T-cell (primary cell): ENCODE measurements at regions not wholly inside any gene's neighbourhood (a gene's known extent, or its start where the extent isn't known, plus 50 kb on each side); places are given as distances from the start of the nearest gene placed in this dataset.

ENCODE experiments used
- ATAC-seq, 4 experiments: fragments of 200-7000 bp in 3 of 4; fragments of 150-1000 bp in 1 of 4; cut with Tn5 transposase; replicated peaks in 1 of 4; 1 replicate in 3 of 4; 2 replicates in 1 of 4; pipeline ENCODE4 v1.10.0; 2021; ENCODE audit warnings: moderate library complexity in 3 of 4, mild to moderate bottlenecking in 2 of 4, moderate number of reproducible peaks in 1 of 4
- CTCF ChIA-PET, 2 donors: fragments of 300-600 bp; sonication (Branson Sonifier 250); formaldehyde crosslinking; loops; one replicate each; lab custom pipeline; 2022; ENCODE audit warnings: antibody characterized with exemption in 2 of 2; lab: Charles Lee
- POLR2A ChIA-PET, 2 donors: fragments of 300-600 bp; sonication (Branson Sonifier 250); formaldehyde crosslinking; loops; one replicate each; lab custom pipeline; 2022; ENCODE audit warnings: antibody characterized with exemption in 2 of 2; lab: Charles Lee
- DNase-seq, 35 experiments: peaks; one replicate each; pipeline versions ENCODE4 v3.0.0 to v3.0.0-alpha.2; 2013 to 2023
- H3K27ac ChIP-seq: one replicate; pipeline ENCODE4 v1.5.1; 2013; ENCODE audit warnings: low read length
- H3K27me3 ChIP-seq, 2 experiments: replicated peaks in 1 of 2; 1 replicate in 1 of 2; 2 replicates in 1 of 2; pipeline versions ENCODE4 v1.6.1 to v1.7.0; 2013; ENCODE audit warnings: low read length in 1 of 2, mixed read lengths in 1 of 2; ENCODE audit not compliant: control insufficient read depth in 2 of 2, insufficient read depth in 2 of 2; ENCODE audit errors: extremely low read depth in 1 of 2
- H3K36me3 ChIP-seq, 2 donors: 1 replicate in 1 of 2; 2 replicates in 1 of 2; pipeline versions ENCODE4 v1.6.1 to v1.7.0; 2013; ENCODE audit warnings: low read length in 1 of 2; ENCODE audit not compliant: control insufficient read depth in 2 of 2, insufficient read depth in 1 of 2; ENCODE audit errors: extremely low read depth in 1 of 2
- H3K4me1 ChIP-seq, 2 experiments: 1 replicate in 1 of 2; 2 replicates in 1 of 2; pipeline versions ENCODE4 v1.6.1 to v1.7.0; 2013; ENCODE audit warnings: low read length in 2 of 2, mixed read lengths in 1 of 2; ENCODE audit not compliant: insufficient read depth in 2 of 2, control insufficient read depth in 1 of 2; ENCODE audit errors: extremely low read depth in 1 of 2
- H3K4me3 ChIP-seq, 2 donors: 1 replicate in 1 of 2; 2 replicates in 1 of 2; pipeline versions ENCODE4 v1.5.1 to v1.7.0; 2013; ENCODE audit warnings: mild to moderate bottlenecking in 2 of 2, low read length in 1 of 2, moderate library complexity in 1 of 2; ENCODE audit not compliant: control insufficient read depth in 1 of 2; ENCODE audit errors: extremely low read depth in 1 of 2
- H3K9me3 ChIP-seq: 2 replicates; pipeline ENCODE4 v1.7.0; 2013
- H3K27ac Mint-ChIP-seq, 2 donors: one replicate each; pipeline ENCODE4 v1.8.0; 2020 to 2021; ENCODE audit warnings: mild to moderate bottlenecking in 2 of 2, mixed read lengths in 2 of 2
- H3K27me3 Mint-ChIP-seq, 2 donors: one replicate each; pipeline ENCODE4 v1.8.0; 2021 to 2022; ENCODE audit warnings: mixed read lengths in 2 of 2
- H3K36me3 Mint-ChIP-seq: one replicate; pipeline ENCODE4 v1.8.0; 2021; ENCODE audit warnings: mixed read lengths
- H3K4me1 Mint-ChIP-seq, 3 donors: one replicate each; pipeline ENCODE4 v1.8.0; 2020 to 2022; ENCODE audit warnings: mixed read lengths in 3 of 3, mild to moderate bottlenecking in 1 of 3
- H3K4me3 Mint-ChIP-seq, 3 donors: one replicate each; pipeline ENCODE4 v1.8.0; 2020 to 2022; ENCODE audit warnings: mild to moderate bottlenecking in 3 of 3, mixed read lengths in 3 of 3, moderate library complexity in 3 of 3
- H3K9me3 Mint-ChIP-seq, 3 donors: one replicate each; pipeline ENCODE4 v1.8.0; 2020 to 2022; ENCODE audit warnings: mixed read lengths in 3 of 3
- WGBS: methylation state at CpG from one replicate; pipeline ENCODE4 v1.1.5; 2013; ENCODE audit warnings: missing lambda C conversion rate; ENCODE audit not compliant: insufficient coverage; 5-methylcytosine and 5-hydroxymethylcytosine counted together

DNA sequence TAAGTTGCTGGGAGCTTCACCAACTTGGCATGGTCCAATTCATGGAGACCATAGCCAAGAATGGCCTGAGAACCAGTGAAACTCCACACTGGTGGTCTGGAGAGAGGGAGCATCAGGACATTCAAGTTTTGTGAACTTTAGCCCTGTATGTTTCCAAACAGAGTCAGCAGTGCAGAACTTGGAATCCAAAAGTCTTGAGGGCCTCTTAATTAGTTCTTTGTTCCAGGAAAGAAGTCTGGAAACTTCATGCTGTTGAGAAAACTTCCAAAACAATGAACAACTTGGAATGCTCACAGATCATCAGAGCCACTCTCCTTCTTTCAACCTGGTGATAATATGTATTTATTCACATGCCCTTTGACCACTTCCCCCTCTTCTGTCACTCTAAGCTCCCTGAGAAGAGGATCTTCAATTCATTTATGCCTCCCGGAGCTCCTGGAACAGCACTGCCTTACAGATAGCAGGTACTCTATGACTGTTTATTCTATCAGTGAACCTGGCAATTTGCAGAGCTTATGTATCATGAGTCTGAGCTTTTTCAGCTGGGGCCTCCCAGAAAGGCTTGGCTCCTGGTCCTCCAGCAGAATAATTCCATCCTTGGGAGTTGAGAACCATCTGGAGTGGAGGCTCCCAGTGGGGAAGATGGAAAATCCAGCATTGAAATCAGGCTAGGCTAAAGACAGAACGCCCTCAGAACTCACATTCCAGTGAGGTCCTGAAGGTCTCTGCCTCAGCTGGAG is 191.4 kb downstream of the KTN1 start:
- 83% methylated on average over 2 of the region's 2 CpGs for WGBS
- H3K9me3 Mint-ChIP-seq = peaks cover 3 to 6% (median 6%) of the 10 kb centered on the region in 3 donors
- H3K4me3 Mint-ChIP-seq = no peak overlapping the region
- H3K27me3 ChIP-seq = no peaks in the 10 kb centered on the region
- H3K36me3 ChIP-seq = no peaks in the 10 kb centered on the region
- no peak overlapping the region for H3K4me3 ChIP-seq
- POLR2A ChIA-PET = no interaction called here
- DNase-seq = no peak
- no peak overlapping the region for H3K27ac ChIP-seq
- no peaks in the 10 kb centered on the region for H3K4me1 Mint-ChIP-seq
- peaks cover 4 to 8% of the 10 kb centered on the region in 2 donors for H3K27me3 Mint-ChIP-seq
- no peak for ATAC-seq
- H3K36me3 Mint-ChIP-seq = peaks cover 6% of the 10 kb centered on the region
- CTCF ChIA-PET = interaction anchor here in 1 of 2 donors (0.6 kb wide), 1 partner anchor 575 kb away, joined by 3 read pairs; no protein-coding TSS in a partner anchor
- H3K4me1 ChIP-seq = no peaks in the 10 kb centered on the region
- no peak overlapping the region for H3K27ac Mint-ChIP-seq
- H3K9me3 ChIP-seq = no peaks in the 10 kb centered on the region

DNA sequence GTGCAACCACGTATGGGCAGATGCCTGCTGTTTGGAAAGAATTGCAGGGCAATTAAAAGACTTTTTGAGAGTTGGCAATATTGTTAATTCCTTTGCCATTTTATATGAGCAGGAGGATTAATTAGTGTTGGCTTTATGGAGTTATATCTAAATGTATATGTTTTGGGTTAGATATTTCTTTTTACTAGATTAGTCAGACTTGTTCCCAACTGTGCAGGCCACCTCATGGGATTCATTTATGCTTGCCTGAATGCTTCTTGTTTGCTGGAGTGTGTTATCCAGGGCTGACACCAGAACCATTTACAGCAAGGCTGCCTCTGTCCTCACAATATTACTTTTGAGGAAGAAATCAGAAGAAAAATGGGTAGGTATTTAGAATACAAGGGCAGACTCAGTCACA is 192.5 kb downstream of the KTN1 start:
- no peaks in the 10 kb centered on the region for H3K36me3 ChIP-seq
- ATAC-seq = no peak
- DNase-seq = no peak
- H3K9me3 Mint-ChIP-seq = peaks cover 3 to 6% (median 6%) of the 10 kb centered on the region in 3 donors
- no peak overlapping the region for H3K4me3 Mint-ChIP-seq
- no peaks in the 10 kb centered on the region for H3K9me3 ChIP-seq
- POLR2A ChIA-PET = no interaction called here
- H3K27me3 Mint-ChIP-seq = peaks cover 4 to 8% of the 10 kb centered on the region in 2 donors
- H3K36me3 Mint-ChIP-seq = peaks cover 6% of the 10 kb centered on the region
- WGBS = 83% methylated on average over 1 of the region's 1 CpG
- H3K4me1 ChIP-seq = no peaks in the 10 kb centered on the region
- no peak overlapping the region for H3K4me3 ChIP-seq
- H3K27me3 ChIP-seq = no peaks in the 10 kb centered on the region
- no peaks in the 10 kb centered on the region for H3K4me1 Mint-ChIP-seq
- H3K27ac Mint-ChIP-seq = no peak overlapping the region
- CTCF ChIA-PET = no interaction called here
- no peak overlapping the region for H3K27ac ChIP-seq

GRCh38 chr14:55773312-55773711 is 193.3 kb downstream of the KTN1 start:
- ChIA-PET CTCF (interaction anchor here in 1 of 2 donors (0.7 kb wide), 1 partner anchor 41 kb away, joined by 3 read pairs; no protein-coding TSS in a partner anchor), POLR2A (no interaction called here)
- Histone ChIP-seq H3K27ac (no peak overlapping the region), H3K4me1 (no peaks in the 10 kb centered on the region), H3K9me3 (no peaks in the 10 kb centered on the region), H3K27me3 (no peaks in the 10 kb centered on the region), H3K4me3 (no peak overlapping the region), H3K36me3 (no peaks in the 10 kb centered on the region)
- H3K4me3 Mint-ChIP-seq = no peak overlapping the region
- H3K4me1 Mint-ChIP-seq = no peaks in the 10 kb centered on the region
- peaks cover under 1 to 3% of the 10 kb centered on the region in 2 donors for H3K27me3 Mint-ChIP-seq
- ATAC-seq = no peak
- no peak overlapping the region for H3K27ac Mint-ChIP-seq
- H3K36me3 Mint-ChIP-seq = peaks cover under 1% of the 10 kb centered on the region
- no CpG with 5 or more reads among the region's 1 CpG for WGBS
- H3K9me3 Mint-ChIP-seq = peaks cover 0 to 2% (median under 1%) of the 10 kb centered on the region in 3 donors
- DNase-seq = no peak

DNA sequence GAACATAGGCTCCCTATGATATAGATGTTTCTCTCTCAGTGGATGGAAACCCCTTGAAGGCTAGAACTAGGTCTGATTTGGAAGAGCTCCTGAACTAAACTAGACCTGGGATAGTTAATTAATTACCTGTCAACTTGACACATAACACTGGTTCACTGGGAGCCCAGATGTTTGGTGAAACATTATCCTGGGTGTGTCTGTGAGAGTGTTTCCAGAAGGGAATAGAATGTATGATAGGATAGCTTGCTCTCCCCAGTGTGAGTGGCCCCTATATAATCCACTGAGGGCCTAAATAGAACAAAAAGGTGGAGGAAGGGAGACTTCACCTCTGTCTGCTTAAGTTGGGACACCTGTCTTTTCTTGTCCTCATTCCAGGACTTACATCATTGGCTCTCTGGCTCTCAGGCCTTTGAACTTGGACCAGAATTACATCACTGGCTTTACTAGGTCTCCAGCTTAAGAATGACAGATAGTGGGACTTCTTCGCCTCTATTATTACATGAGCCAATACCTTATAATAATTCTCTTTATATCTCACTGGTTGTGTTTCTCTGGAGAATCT is 194.1 kb downstream of the KTN1 start:
- ChIA-PET CTCF (interaction anchor here in 1 of 2 donors (0.7 kb wide), 1 partner anchor 42 kb away, joined by 3 read pairs; no protein-coding TSS in a partner anchor), POLR2A (no interaction called here)
- Mint-ChIP-seq H3K4me1 (no peaks in the 10 kb centered on the region), H3K27me3 (peaks cover 0 to 3% of the 10 kb centered on the region in 2 donors), H3K4me3 (no peak overlapping the region), H3K9me3 (no peaks in the 10 kb centered on the region), H3K27ac (no peak overlapping the region), H3K36me3 (no peaks in the 10 kb centered on the region)
- Histone ChIP-seq H3K36me3 (no peaks in the 10 kb centered on the region), H3K4me1 (no peaks in the 10 kb centered on the region), H3K27me3 (no peaks in the 10 kb centered on the region), H3K9me3 (no peaks in the 10 kb centered on the region), H3K4me3 (no peak overlapping the region), H3K27ac (no peak overlapping the region)
- DNase-seq (no peak), ATAC-seq (no peak)
- WGBS = no CpG with 5 or more reads among the region's 1 CpG

DNA sequence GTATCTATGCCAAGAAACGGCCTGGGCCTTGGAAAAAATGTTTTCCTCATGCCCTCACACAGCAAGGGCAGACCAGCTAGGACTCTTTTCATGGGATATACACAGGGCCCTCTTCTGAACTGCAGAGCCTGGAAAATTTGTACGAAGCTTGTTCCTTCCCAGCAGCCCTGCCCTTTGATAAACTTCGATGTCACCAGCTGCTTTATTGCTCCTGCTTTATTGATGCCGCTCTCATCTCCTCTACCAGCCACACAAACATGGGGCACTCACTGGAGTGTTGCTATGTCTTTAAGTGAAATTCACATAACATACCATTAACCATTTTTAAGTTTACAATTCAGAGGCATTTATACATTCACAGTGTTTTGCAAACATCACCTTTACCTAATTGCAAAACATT is 197.9 kb downstream of the KTN1 start:
- Mint-ChIP-seq H3K4me3 (no peak overlapping the region), H3K27me3 (no peaks in the 10 kb centered on the region), H3K9me3 (no peaks in the 10 kb centered on the region), H3K36me3 (no peaks in the 10 kb centered on the region), H3K4me1 (no peaks in the 10 kb centered on the region), H3K27ac (no peak overlapping the region)
- H3K4me3 ChIP-seq = no peak overlapping the region
- DNase-seq (no peak), ATAC-seq (no peak)
- H3K4me1 ChIP-seq = no peaks in the 10 kb centered on the region
- 69% methylated on average over 3 of the region's 4 CpGs for WGBS
- no peaks in the 10 kb centered on the region for H3K36me3 ChIP-seq
- H3K27ac ChIP-seq = no peak overlapping the region
- POLR2A ChIA-PET = no interaction called here
- CTCF ChIA-PET = no interaction called here
- no peaks in the 10 kb centered on the region for H3K9me3 ChIP-seq
- H3K27me3 ChIP-seq = peaks cover 0 to 3% of the 10 kb centered on the region in 2 experiments

GRCh38 chr14:55780156-55780946 is 200.3 kb downstream of the KTN1 start:
- Histone ChIP-seq H3K9me3 (no peaks in the 10 kb centered on the region), H3K27ac (no peak overlapping the region), H3K27me3 (peaks cover 0 to 3% of the 10 kb centered on the region in 2 experiments), H3K4me1 (no peaks in the 10 kb centered on the region), H3K36me3 (no peaks in the 10 kb centered on the region), H3K4me3 (no peak overlapping the region)
- ATAC-seq (no peak), DNase-seq (no peak)
- Mint-ChIP-seq H3K9me3 (no peaks in the 10 kb centered on the region), H3K4me3 (no peak overlapping the region), H3K27me3 (peaks cover 0 to 5% of the 10 kb centered on the region in 2 donors), H3K36me3 (no peaks in the 10 kb centered on the region), H3K27ac (no peak overlapping the region), H3K4me1 (no peaks in the 10 kb centered on the region)
- POLR2A ChIA-PET = no interaction called here
- 100% methylated on average over 1 of the region's 8 CpGs for WGBS
- CTCF ChIA-PET = no interaction called here
